ENCODE measurements at regions not wholly inside any gene's neighbourhood (a gene's known extent, or its start where the extent isn't known, plus 50 kb on each side); places are given as distances from the start of the nearest gene placed in this dataset.

GRCh38 chr1:36643371-36644270, 160.9 kb upstream of the CSF3R start:
- DNase-seq (ENCODE audit: low spot score) = no peak

DNA sequence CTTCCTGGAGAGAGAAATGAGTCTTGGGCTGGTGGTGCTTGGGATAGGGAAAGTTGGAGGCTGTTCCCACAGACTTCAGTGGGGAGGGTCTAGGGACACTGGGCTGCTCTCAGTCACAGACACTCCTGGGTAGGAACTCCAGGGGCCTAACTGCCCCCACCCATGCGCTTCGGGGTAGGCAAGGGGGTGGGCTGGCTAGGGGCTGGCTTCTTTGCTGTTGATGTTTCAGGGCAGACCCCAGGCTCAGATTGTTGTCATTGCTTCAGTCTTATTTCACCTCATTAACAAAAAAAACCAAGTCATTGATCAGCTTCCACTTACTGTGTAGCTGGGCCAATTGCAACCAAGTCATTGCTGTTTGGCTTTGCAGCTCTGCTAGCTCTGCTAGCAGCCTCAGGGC, 160.1 kb upstream of the CSF3R start:
- DNase-seq (ENCODE audit: low spot score) = no peak

DNA sequence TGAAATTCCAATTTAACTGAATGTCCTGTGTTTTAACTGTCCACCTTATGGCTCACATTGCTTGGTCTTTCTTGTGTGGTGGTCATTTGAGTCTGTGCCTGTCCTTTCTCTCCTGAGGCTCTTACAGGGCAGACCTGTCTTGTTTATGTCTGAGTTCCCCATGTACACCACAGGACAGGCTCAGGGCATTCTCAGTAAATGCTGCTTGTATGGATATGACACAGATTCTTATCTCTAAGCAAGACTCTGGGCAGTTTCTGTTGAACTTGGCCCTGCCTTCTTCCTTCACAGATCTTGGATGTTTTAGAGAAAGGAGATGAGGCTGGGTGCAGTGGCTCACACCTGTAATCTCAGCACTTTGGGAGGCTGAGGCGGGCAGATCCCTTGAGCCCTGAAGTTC, 159.1 kb upstream of the CSF3R start:
- DNase-seq (ENCODE audit: low spot score) = no peak

- no peak for DNase-seq (ENCODE audit: low spot score)
Observed at GRCh38 chr1:36639461-36639860, 156.7 kb upstream of the CSF3R start.

GRCh38 chr1:36638268-36638667, 155.6 kb upstream of the CSF3R start:
- no peak for DNase-seq (ENCODE audit: low spot score)

DNA sequence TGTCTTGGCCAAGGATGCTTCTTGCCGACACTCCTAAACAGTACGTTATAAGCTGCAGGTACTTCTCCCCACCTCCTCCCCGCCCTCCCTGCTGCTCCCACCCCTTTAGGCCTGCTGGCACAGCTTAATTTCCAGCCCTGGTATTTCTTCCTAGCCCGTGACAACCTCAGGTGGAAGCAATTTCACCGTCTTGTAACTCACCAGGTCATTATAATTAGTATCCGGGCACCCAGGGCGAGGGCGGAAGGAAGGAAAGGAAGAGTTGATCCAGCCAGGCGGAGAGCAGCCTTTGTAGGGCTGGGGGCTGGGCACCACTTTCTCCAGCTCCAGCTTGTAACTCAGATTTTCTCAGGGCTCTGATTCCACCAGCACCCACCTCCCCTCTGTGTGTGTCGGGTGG, 153.5 kb upstream of the CSF3R start:
- no peak for DNase-seq (ENCODE audit: low spot score)

GRCh38 chr1:36635284-36635683, 152.6 kb upstream of the CSF3R start:
- no peak for DNase-seq (ENCODE audit: low spot score)

DNA sequence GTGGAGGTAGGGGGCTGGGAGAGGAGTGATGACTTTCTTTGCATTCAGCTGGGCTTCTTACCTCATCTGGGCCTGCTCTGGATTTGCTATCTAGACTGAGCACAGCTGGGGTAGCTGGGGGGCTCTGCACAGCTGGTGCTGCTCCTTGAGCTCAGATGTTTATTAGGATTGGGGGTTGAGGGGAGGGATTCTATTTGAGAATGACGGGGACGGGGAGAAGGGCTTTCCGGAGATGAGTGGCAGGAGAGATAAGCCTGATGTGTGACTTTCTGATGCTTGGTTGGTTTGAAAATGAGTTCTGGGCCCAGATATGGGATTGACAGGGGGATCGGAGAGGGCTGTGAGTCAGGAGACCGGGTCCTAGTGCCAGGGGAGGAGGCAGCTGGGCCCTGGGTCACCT, 146.1 kb upstream of the CSF3R start:
- no peak for DNase-seq (ENCODE audit: low spot score)

- DNase-seq (ENCODE audit: low spot score) = no peak
Observed at GRCh38 chr1:36626435-36626834, 143.7 kb upstream of the CSF3R start.

DNA sequence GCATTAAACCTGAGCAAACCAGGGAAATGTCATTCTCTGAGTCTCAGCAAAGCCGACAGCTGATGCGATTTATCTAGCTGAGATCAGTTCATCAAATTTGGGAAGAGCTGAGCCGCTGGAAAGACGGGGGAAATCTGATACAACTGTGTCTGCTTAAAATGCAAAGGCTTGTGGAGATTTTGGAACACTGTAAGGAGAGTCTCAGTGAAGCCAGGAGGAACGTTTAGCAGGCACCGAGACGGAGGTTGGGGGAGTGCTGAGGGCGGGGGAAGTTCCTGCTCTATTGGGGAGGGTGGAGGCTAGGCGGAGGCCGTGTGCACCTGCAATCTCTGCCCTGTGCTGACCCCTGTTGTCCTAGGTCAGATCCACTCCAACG, 143.2 kb upstream of the CSF3R start:
- no peak for DNase-seq (ENCODE audit: low spot score)

DNA sequence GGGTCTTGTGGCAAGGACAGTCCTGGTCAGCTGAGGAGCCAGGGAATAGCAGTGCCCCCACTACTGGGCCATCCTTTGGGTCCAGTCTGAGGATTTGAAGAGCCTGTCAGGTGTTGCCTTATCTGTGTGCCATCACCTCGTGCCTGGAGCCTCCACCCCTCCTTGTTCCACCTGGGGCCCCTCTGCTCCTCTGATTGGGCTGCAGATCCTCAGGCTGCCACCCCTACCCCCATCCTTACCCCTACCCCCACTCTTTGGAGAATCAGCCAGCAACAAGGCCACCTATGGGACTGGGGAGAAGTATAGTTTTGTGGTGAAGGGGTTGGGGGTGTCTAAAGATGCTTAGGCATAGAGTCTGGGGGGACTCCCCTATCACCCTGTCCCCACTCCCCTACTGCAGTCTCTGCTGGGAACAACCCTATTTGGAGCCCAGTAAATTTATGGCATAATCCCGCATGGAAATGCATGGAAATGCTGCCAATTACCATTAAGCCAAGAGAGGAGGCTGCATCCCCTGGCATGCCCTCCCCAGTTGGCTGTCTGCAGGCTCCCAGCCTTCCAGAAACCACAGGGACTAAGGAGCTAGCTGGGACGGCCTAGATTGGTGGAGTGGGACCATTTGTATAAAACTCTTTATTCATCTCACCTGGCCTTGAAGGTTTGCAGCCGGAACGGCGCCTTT, 142.7 kb upstream of the CSF3R start:
- no peak for DNase-seq (ENCODE audit: low spot score)

GRCh38 chr1:36624466-36624865, 141.8 kb upstream of the CSF3R start:
- DNase-seq (ENCODE audit: low spot score) = no peak

- DNase-seq (ENCODE audit: low spot score) = no peak
Observed at GRCh38 chr1:36622741-36623648, 140.3 kb upstream of the CSF3R start.

DNA sequence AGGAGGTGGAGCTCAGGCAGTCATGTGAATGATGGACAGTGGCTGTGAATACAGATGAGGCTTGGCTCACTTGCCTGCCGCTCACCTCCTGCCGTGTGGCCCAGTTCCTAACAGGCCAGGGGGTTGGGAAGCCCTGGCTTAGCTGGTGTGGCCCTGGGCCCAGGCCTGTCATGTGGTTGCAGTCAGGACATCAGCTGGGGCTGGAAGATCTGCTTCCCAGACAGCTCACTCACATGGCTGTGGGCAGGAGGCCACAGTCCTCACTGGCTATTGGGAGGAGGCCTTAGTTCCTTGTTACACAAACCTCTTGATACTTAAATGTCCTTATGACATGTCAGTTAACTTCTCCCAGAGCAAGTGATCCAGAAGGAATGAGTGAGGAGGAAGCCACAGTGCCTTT, 138.8 kb upstream of the CSF3R start:
- DNase-seq (ENCODE audit: low spot score) = no peak

DNA sequence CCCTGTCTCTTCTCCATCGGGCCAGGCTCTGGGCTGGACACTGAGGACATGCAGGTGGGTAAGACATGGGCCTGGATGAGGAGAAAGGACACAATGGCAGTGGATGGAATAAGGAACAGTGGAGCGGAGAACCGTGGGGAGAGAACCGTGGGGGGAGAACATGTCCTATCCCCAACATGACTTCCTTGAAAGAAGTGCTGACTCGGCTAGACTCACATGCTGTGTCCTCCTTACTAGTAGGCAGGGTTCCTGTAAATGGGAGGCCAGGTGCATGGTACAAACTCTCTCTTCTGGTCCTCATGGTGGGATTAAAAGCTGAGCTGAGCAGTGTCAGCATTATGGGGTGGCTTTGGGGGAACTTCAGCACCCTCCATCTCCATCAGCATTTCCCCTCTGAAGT, 137.4 kb upstream of the CSF3R start:
- DNase-seq (ENCODE audit: low spot score) = no peak

GRCh38 chr1:36614991-36615390, 132.3 kb upstream of the CSF3R start:
- DNase-seq (ENCODE audit: low spot score) = no peak

DNA sequence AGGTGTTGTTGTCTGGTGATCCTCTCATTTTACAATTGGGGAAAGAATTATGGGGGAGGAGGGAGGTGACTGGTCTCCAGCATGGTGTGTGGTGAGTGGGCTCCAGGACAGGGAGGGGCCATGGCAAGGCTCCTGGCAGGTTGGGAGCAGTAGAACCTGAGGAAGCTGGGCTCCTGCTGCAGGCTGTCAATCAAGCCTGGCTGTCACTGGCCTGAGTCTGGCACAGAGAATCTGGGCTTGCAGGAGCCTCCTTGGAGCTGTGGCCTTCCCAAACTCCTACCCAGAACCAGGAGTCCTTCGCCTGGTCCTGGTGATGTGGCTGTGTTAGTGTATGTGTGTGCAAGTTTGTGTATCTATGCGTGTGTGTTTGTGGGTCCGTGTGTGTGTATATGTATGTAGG, 131.9 kb upstream of the CSF3R start:
- no peak for DNase-seq (ENCODE audit: low spot score)

DNA sequence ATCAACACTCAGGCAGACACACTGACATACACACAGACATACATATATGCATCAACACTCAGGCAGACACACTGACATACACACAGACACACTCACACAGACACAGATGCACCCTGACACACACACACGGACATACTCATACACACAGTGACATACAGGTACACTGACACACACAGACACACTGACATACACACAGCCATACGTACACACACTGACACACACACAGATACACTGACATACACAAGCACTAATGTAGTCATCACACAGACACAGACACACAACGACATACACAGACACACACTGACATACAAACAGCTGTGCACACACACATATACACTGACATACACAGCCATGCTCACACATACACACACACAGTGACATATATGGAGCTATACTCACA, 131.0 kb upstream of the CSF3R start:
- no peak for DNase-seq (ENCODE audit: low spot score)

- DNase-seq (ENCODE audit: low spot score) = no peak
Observed at GRCh38 chr1:36612881-36613280, 130.2 kb upstream of the CSF3R start.

GRCh38 chr1:36612121-36612520, 129.4 kb upstream of the CSF3R start:
- no peak for DNase-seq (ENCODE audit: low spot score)

DNA sequence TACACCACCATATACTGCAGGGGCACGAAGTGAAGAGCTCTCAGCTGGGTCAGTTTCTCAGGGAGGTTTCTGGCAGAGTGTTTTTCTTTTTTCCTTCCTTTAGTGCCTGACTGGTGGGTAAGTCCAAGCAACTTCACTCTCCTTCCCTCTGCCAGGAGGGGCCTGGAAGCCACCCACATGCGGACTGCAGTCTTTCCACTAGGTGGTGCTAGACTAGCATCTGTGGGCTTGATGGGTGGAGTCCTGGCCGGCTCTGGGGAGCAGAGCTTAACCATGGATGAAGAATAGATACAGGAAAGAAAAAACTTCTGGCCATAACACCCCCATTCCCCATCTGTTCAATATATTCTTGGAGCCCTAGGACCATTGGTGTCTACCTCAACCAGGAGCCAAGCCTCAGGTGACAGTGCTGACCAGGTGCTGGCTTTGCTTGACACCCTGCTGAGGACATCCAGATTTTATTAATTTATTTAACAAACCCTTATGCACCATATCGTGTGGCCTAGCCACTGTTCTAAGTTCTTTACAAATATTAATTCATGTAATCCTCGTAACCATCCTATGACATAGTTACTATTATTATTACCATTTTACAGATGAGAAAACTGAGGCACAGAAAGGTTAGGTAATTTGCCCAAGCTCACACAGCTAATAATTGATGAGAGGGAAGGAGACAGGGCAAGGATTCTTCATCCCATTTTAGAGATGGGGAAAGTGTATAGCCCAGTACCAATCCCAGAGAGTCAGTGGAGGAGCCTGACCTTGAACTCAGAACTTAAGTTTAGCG, 126.7 kb upstream of the CSF3R start:
- peak; percentile 60 for DNase-seq (ENCODE audit: low spot score)

DNA sequence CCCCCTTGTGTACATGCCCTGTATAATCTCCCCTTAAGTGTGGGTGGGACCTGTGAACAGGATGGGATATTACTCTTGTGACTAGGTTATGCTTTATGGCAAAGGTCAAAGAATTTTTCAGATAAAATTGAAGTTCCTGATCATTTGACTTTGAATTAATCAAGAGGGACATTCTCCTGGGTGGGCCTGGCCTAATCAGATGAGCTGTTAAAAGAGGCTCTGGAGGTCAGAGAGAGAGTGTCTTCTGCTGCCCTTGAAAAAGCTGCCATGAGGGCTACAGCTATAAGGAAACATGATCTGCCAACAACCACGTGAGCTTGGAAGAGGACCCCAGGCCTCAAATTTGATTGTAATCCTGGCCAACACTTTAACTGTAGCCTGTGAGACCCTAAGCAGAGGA, 125.6 kb upstream of the CSF3R start:
- no peak for DNase-seq (ENCODE audit: low spot score)
